HS-27A (cell line): ENCODE measurements at regions not wholly inside any gene's neighbourhood (a gene's known extent, or its start where the extent isn't known, plus 50 kb on each side); places are given as distances from the start of the nearest gene placed in this dataset.

Experiments
- DNase-seq: peaks from one replicate; pipeline ENCODE4 v3.0.0-alpha.2; 2012; ENCODE audit warnings: low read depth, missing footprints

DNA sequence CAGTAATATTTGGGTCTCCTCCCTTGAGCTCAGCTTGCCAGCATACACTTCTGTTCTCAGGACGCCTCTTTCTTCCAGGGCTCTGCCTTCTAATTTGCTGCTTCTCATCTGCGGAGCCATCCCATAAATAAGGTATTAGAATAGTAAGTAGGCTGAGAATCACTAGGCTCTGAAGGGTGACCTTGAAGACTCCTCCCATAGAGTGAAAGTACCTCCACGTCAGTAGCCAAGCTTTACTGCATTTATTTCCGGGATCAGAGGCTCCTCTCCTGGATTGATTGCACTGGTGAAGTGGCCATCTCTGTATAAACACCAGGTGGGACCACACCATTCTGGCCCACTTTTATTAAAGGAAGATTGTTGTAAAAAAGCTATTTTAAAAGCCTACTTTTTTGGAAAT, 315.5 kb downstream of the FAT3 start:
- no peak for DNase-seq

DNA sequence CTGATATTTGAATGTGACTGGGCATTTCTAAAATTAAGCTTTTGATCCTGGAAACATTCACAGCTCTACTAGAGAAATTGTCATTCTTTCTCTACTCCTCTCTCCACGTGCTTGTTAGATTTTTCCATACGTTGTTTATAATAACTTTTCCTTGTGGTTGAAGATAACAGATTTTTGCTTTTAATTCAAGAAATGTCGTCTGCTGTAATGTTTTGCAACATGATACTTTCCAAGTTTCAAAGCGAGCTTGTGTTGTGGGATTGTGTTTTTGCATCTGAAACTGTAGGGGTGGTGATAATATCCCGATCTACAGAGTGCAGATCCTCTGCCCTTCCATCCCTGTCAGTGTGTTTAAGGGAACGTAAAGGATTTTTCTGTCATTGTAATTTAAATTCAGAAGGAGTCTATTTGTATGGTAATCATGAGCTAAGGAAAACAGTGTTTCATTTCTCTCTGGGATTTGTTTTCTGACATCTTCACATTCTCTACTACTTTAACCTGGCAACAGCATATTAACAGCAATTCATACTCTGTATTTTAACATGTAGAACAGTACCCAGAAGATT, 321.4 kb downstream of the FAT3 start:
- no peak for DNase-seq

DNA sequence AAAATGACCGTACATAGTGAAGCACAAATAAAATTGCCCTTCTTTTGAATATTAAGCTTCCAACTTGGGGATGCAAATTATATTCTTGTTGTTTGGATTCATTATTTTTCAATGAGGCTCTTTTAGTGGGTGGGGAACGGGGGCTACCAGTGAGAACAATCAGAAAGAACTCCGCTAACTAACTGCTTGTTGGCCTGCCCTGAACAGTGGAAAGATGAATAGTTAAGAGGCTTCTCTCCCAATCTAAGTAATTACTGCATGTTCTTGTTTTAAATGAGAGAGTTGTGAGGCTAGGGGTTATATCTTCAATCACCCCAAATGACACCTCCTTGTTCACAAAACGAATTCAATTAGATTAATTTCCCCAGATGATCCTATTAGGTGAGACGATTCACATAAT, 322.0 kb downstream of the FAT3 start:
- no peak for DNase-seq

DNA sequence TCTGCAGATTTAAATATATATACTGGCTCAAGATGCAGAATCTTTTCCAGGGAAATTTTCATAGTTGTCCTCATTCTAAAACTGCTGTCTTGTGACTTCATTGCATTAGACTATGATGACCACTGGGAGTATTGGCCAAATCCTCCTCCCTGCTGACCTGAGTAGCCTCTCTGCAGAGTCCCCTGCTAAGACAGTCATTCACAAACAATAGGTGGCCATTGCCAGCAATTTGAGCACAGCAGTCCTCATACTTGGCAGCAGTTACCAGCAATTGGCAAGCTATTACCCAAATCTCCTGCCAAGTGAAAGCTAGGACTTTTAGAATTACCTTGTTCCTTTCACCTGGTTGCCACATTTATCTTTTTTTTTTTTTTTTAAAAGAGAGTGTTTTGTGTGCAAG, 325.8 kb downstream of the FAT3 start:
- DNase-seq: no peak

DNA sequence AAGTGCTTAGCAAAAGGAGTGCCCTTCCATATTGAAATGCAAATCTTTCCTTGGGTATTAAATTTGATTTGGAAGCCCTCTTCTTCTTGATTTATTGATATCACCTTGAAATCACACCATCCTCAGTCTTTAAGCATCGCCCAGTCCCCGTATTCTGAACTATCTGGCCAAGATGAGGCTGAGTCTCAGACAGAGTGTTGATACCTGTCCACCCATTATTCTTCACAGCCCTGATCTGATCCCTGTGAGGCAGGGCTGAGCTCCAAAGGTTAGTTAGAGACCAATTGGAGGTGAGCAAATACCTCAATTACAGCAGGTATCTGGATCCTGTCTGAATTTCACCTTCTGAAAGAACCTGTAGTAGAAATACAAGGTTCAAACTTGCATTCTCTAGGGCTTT, 326.3 kb downstream of the FAT3 start:
- DNase-seq: no peak

DNA sequence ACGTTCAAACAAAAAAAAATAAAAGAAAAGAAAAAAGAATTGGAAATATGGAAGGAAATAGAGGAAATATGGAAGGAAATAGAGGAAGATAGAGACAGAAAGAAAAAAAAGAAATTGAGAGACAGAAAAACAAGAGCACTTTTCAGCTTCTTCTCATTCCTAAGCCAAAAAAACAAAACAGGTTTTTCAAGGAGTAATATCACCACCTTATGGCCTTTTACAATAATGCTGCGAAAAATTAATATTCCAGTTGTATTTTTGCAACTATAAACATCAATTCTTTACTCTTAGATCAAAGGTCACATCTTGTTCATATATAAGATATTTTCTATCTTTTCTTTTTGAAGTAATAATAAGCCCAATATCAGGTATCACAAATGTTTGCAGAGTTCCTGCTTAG, 328.3 kb downstream of the FAT3 start:
- DNase-seq: no peak

DNA sequence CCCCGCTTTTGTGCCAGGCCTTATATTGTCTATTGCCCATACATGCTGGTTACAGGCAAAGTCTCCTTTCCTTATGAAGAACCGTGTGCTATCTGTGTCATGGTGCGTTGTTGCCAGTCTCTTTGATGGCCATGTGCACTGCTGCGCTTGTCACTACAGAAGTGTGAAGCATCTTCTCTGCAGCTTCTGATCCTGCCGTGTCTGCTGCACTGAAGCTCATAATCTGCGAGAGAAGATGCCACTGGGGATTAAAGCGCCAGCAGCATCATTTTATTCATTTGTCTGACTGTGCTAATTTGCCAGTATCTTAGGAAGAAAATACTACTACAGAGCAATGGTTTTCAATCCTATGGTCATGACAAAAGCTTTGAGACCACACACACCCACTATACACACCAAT, 330.1 kb downstream of the FAT3 start:
- DNase-seq: no peak

DNA sequence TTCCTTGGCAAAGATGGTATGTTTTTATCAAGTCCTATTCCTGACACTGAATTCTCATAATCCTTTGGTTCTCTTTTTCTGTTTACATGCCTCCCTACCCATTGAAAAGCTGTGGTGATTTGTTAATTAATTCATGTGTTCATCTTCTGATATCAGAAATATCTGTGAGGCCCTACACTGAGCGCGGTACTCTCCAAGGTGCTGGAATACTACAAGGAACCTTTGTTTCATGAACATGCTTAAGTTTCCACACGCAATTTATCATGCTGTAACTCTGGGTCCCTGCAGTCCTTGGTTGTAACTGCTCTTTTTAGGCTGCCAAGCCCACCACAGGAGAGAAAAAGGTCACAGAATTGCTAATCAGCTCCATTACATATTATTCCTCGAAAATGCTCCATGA, 331.8 kb downstream of the FAT3 start:
- peak; percentile 20 for DNase-seq

DNA sequence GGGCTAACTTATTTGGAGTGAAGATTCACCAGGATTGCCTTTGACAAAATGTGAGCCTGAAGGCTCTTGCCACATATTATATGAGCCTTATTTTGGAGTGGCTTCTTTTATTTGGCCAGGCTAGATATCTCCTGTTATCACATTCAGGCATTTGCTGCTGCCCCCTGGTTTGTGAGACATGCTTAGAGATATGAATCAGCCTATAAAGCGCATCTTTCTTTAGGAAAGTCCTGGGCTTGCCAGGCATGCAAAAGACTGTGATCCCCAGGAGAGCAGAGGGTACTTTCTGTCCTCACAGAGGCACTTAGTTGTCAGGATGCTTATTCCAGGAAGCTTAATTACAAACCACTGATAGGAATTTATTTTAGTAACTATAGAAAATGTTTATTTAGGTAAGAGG, 333.3 kb downstream of the FAT3 start:
- no peak for DNase-seq

DNA sequence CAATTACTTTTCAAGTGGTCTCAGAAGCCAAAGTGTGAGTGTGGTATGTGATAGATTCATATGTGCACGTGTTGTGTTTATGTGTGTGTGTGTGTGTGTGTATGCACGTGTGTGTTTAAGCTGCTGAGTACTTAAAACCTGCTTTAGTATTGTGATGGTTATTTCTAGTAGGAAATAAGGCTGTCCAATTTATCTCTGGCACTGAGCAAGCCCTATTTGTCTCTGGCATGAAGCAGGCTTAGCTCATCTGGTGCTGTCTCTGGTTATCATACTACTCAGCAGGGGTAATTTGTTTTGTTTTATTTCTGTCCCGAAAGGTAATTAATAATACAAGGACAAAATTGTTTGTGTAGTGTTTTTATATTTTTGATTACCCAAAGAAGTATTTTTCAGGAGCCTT, 333.7 kb downstream of the FAT3 start:
- DNase-seq: no peak

DNA sequence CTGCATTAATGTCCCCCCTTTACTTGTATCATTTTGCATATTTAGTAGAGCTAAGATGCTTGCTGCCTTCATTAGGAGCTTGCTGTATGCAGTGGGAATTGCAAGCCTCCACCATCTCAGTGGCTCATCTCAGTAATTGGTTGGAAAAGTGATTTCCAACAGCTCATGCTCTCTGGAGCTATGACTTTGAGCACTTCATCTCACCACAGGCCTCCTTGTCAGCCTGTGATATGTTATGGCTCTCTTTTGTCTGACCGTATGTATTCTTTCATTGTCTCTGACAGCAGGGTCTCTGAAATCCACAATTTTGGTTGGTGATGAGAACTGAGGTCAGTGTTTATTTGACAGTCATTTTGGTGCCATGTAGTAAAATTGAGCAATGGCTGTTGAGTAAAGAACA, 345.1 kb downstream of the FAT3 start:
- DNase-seq: no peak

DNA sequence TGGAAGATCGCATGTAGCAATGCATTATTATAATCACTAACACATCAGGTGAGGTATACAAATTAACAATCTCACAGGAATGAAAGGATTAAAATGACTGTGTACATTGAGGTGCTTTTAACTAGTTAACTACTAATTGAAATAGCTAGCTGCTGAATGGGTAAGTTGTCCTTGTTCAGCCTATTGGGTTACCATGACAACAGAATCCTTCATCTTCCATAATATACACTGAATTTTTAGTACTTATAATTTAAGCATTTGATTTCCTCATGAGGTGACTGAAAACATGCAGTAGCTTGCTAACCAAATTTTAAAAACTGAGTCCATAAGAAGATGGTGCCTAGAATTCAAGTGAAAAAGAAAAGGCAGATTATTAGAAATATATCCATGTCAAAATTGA, 347.9 kb downstream of the FAT3 start:
- no peak for DNase-seq

DNA sequence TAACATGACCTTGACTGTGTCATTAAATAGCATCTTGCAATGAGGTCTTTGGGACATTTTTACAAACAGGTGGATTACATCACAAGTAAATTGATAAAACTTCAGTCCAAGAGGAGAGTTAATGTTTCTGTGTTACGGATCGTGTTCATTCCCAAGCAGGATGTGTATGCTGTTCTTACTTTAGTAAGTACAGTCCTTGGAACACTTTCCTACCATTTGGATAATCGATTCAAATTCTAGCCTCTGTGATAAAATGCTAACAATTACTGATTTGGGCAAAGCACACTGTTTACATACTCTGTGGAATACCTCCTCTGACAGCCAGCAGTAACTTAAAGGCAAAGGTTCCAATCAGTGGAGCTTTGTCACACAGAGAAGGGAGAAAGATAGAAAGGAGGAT, 351.7 kb downstream of the FAT3 start:
- no peak for DNase-seq

DNA sequence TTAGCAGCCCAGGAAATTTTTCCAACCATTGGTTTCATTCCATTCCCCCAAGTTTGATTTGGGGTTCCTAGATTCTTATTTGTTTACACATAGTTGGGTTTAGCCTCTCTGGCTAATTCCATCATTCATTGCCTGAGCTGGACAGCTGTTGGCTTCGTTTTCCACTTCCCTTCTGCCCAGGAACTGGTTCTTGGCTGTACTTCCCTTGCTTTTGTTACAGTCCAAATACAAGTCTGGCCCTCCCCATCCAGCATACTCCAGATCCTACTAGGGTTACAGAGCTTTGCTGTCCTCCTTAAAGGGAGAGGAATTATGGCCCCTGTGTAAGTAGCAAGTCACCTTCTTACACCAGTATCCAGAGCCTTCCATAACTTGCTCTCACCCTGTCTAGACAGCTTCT, 356.3 kb downstream of the FAT3 start:
- DNase-seq: no peak

DNA sequence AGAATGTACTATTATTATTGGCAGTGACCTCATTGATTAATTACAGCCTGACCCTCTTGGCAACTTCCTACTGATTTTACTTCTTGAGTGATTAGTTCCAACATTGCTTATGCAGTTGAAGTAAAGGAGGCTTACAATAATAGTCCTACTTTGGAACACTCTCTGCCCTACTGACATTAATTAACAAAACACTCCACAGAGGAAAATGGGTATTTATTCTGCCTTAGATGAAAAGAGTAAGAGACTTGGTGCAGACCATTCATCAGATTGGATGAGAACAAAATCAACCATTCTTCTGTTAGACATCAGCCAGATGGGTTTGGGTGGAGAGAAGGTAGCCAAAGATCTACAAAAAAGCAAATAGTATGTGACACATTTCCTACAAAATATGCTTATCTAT, 363.8 kb downstream of the FAT3 start:
- no peak for DNase-seq

DNA sequence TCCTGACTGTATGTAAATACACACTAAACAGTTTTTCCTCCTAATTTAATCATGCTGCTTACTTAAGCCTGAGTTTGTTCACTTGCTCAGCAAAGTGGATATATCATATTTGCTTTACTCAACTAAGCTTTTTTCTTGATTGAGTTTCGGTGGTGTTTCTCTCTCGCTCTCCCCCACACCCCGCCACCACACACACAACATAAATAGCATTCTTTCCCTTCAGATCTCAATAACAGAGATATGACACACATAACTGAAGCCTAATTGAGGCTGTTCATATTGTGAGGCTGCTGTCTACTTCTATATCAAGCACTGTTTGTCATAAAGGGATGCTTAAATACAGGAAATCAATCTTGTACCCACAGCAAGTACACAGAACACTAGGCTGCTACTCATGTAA, 364.9 kb downstream of the FAT3 start:
- DNase-seq: no peak

DNA sequence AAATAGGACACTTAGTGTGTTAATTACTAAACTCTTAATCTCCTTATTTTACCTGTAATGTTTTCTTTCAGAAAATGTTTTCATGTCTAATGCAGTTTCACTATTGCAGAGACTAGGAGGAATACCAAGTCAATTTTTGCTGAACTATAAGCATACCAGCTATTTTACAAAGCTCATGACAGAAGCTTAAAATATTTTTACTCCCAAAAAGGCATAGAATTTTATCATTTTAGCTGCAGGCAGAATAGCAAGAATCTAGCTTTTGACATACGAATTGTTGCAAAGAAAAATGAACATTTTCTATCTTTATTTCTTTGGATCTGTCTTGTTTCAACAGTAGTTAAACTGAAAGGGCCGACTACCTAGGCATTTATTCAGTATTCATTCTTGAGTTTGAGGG, 366.9 kb downstream of the FAT3 start:
- DNase-seq: no peak

DNA sequence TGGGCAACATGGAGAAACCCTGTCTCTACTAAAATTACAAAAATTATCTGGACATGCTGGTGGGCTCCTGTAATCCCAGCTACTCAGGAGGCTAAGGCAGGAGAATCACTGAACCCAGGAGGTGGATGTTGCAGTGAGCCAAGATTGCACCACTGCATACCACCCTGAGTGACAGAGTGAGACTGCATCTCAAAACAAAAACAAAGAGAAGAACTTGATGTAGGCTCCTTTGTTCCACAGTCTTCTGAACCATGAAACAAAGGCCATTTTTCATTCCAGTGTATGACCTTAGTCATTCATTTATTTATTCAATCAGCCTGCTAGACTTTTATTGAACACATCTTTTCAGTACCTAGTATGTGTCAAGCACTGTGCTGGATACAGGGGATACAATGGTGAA, 369.6 kb downstream of the FAT3 start:
- DNase-seq: no peak

DNA sequence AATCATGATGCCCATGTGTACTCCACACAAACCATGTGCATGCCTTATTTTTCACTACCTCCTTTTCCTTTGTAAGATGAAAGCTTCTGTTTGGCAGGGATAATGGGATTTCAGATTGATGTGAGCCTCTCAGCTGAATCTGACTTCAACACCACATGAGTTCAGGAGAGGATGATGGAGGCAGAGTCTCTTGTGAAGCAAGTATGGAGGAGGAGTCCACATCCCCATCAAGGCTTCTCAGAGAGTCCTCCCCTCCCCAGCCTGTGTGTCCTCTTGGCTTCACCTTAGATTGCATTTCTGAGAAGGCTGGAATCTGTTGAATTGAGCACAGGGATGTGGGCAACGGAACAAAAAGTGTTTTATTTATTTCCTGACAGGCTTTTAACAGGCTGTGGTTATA, 370.4 kb downstream of the FAT3 start:
- no peak for DNase-seq

DNA sequence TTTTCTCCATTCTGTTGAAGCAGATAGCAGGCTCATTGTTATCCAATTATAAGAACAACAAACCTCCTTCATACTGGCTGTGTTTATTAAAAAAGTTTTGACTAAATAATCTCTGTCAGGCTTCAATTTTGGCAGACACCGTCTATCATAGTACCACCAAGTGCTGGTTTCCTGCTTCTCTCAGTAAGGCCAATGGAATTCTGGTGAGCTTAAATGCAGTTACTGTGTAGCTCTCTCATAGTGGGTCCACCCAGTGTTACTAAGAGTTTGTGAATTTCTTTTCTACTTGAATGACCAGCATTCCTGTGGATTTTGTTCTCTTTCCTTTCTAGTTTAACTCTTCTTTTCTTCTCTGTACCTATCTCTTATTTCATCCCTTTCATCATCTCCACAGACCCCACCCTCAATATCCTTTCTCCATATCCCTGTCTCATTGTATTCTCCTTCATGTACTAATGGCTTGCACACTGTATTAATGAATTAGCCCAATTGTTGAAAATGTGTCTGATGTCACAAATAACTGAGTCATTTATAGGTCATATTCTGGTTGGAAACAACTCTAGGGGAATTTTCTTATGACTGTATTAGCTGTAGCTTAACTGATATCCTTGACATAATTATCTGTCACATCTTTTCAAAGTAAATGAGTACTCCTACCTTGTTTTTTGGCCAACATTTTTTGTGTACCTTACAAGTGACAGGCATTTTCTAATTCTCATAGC, 372.1 kb downstream of the FAT3 start:
- peak; percentile 56 for DNase-seq

DNA sequence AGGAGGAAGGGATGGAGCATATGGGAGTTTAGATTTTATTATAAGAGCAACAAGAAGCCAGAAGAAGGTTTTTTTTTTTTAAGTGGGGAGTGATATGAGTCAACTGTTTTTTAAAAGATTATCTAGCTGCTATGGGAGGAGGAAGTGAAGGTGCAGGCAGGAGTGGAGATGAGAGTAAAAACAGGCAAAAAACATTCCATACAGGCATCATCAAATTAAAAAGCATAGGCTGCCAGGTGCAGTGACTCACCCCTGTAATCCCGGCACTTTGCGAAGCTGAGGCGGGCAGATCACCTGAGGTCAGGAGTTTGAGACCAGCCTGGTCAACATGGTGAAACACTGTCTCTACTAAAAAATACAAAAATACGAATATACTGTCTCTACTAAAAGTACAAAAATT, 368.4 kb upstream of the MTNR1B start:
- no peak for DNase-seq

DNA sequence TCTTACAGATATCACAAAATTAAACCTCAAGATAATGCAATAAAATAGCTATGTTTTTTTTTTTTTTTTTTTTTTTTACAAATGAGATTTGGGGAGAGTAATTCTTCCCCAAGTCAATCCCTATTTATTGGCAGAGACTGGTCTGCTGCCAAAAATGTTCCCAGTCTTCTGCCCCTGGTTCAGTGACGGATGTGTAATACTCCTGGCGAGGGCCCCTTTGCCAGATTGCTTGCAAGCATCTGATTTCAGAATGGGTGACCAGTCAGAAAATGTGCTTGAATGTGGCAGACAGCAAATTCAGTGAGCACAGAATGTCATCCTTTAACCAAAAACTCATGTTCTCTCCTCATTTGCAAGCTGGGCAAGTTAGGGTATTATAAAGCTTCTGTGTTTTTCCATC, 363.8 kb upstream of the MTNR1B start:
- no peak for DNase-seq

DNA sequence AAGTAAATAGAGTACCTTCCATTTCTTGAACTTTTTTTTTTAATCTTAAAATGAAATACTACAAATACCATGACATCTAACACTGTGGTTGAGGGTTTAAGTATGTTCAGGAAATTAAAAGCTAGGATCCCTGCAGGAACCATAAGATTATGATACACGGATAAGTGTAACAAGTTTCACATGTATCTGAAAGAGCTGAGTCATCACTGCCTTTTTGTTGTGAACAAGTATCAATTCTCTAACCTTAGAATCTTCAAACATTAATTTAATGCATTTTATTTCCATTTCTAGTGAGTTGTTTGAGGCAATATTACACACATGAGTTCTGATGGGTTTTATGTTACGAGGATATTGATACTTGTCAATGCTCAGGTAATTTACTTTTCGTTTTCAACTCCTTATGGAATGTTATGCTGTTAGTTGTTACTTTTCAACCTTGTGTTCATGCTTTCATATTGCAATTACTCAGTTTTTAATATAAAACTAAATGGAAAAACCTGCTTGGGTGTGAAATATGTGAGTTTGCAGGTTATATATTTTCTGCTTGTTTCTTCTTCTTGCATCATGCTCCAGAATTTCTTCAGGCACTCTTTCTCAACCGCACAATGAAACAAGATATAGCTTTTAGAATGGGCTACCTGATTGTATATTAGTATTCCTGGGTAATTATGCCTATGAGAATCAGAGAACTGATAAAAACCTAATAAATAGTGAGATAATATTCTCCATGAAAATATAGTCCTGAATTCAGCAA, 361.3 kb upstream of the MTNR1B start:
- DNase-seq: no peak

DNA sequence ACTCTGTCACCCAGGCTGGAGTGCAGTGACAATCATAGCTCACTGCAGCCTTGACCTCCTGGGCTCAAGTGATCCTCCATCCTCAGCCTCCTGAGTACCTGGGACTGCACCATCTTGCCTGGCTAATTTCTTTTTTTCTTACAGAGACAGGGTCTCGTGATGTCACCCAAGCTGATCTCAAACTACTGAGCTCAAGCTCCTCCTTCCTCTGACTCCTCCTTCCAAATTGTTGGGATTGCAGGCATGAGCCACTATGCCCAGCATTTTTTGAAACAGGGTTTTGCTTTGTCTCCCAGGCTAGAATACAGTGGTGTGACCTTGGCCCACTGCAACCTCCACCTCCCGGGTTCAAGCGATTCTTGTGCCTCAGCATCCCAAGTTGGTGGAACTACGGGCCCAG, 358.3 kb upstream of the MTNR1B start:
- DNase-seq: no peak
